ENCODE measurements at regions not wholly inside any gene's neighbourhood (a gene's known extent, or its start where the extent isn't known, plus 50 kb on each side); places are given as distances from the start of the nearest gene placed in this dataset.

DNA sequence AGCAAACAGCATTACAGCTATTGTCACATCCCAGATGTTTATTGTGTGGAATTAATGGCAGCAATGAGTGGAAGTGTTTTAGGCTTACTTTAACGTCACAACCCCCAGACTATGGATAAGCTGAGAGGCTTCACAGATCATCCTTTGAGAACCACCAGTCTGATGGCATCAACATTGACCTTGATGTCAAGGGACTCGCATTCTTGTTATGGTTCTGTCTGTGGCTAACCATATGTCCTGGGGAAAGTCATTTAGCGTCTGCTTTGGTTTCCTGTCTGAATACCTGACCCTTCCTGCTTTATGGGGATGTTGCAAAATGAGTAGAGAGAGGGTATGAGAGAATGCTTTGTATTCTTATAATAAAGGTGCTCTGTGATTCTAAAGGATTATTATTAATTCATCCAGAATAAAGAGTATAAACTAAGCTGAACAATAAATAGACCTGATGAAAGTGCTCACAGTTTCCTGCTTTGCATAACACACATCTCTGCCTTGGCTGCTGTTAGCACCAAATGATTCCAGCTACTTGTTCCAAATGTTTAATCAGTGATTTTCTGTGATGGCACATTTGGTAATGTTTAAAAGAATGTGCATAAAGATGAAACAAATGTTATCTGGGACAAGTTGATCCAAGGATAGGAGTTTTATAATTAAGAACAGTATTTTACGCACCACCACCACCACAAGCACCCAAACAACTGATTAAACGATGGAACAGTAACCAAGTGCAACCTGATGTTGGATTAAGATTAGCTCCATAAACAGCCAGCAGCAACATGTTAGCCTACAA, 116.9 kb upstream of the LRIG3 start:
- no peak for DNase-seq

DNA sequence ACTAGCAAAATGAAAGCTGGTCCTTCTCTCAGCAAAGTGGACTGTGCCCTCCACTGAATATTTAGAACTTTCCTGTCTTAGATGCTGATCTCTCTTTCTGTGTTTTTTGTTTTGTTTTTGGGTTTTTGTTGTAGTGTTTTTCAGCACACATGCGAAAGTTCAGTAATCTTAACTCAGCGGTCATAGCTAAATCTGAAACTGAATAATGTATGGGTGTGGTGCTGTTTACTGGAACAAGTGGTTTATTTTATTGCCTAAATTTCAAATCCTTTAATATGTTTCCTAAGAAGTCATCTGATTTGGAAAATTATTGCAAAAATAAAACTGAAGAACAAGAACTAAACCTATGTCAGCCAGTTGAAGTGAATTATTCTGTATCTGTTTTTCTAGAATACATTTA, 116.0 kb upstream of the LRIG3 start:
- no peak for DNase-seq

DNA sequence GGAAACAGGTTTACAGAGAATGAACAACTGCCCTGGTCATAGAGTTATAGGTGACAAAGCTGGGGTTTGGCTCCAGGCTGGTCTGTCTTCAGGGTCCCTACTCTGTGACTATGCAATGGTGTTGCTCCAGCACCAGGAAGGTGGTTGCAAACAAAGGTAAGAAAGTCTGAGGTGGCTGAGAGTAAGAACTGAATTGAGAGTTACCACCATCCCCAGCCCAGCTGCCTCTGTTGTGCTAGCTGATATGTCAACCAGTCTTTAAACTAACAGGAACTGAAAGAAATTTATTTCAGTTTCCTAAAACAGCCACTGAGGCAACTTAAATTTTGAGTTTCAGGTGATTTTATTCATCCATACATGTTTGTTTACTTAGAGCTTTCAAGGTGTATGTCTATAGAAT, 111.0 kb upstream of the LRIG3 start:
- DNase-seq, result no peak

DNA sequence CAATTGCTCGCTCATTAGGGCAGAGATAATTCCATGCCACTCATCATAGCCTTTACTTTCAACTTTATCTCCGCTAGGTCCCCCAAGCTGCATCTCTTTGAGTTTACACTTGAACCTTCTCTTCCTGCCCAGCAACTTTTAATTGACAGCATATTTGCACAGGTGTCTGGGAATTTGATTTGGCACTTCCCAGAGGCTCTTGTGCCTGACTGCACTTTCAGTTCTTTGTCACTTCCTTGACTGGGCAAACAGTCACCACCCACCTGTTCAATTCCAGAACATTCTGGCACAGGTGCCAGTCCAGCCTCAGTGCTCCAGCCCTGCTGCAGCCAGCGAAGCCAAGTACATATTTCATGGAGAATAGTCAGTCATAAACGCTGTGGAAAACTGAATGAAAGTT, 110.1 kb upstream of the LRIG3 start:
- no peak for DNase-seq

DNA sequence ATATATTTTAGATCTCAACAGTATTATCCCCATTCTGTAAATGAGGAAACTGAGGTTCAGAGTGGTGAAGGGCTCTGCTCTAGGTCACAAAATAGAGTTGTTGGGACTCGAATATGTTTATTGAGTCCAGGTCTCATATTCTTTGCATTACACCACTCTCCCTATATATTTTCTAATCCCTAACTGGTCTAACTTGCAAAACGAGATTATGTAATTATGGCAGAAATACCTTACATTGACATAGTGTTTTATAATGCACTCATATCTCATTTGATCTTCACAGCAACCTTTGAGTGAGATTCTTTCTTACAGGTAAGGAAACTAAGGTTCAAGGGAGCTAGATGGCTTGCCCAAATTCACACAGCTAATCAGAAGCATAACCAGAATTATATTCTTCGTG, 106.9 kb upstream of the LRIG3 start:
- DNase-seq, result no peak

DNA sequence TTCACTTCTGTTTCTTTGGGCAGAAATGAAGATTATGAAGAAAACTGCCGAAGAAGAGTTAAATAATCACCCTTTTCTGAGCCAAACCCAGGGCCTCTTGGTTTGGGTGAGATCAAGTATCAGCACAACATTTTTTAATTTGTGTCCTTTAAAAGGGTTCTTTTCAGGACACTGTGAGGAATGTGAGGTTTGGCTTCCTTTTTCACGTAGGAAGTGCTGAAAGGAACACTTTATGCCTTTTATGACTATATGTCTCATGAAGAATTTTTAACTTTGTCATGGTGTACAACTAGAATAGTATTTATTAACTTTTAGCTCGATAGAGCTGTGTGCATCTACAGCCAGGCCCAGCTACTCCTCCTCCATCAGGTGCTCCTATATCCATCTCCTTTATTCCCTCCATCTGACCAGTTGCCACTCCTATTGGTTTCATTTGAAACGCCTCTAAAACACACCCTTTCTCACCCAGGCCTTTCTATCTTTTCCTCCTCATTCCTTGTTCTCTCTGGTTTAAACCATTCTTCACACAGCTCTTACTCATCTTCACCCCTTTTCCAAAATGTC, 103.6 kb upstream of the LRIG3 start:
- no peak for DNase-seq

DNA sequence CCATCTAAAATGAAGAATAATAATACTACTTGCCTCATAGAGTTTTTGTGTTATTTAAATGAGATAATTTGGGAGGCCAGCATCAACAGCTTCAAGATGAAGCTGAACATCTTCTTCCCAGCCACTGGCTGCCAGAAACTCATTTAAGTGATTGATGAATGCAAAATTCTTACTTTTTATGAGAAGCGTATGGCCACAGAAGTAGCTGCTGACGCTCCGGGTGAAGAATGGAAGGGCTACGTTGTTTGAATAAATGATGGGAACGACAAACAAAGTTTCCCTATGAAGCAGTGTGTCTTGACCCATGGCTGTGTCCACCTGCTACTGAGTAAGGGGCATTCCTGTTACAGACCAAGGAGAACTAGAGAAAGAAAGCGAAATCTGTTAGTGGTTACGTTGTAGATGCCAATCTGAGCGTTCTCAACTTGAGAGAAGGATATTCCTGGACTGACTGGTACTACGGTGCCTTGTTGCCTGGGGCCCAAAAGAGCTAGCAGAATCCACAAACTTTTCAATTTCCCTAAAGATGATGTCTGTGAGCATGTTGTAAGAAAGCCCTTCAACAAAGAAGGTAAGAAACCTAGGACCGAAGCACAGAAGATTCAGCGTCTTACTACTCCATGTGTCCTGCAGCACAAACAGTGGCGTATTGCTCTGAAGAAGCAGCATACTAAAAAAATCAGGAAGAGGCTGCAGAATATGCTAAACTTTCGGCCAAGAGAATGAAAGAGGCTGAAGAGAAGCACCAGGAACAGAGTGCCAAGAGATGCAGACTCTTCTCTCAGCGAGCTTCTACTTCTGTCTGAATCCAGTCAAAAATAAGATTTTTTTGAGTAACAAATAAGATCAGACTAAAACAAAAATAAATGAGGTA, 100.0 kb upstream of the LRIG3 start:
- no peak for DNase-seq

DNA sequence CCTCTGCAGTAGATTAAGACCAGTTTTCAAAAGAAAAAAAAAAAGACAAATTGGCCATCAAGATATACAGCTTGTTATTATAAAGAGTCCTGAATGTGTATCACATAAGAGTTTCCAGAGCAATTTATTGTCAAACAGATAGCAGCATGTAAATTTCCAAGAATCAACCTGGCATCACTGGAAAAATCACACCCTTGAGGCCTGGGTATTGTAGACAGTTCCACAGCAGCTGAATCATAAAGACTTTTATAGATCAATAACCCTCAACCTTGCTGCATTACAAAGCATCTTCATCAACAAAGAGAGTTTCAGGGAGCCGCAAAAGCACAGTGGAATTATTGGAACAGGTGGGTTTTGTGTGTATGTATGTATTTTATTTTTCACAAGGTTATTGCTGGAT, 94.6 kb upstream of the LRIG3 start:
- DNase-seq, result no peak

DNA sequence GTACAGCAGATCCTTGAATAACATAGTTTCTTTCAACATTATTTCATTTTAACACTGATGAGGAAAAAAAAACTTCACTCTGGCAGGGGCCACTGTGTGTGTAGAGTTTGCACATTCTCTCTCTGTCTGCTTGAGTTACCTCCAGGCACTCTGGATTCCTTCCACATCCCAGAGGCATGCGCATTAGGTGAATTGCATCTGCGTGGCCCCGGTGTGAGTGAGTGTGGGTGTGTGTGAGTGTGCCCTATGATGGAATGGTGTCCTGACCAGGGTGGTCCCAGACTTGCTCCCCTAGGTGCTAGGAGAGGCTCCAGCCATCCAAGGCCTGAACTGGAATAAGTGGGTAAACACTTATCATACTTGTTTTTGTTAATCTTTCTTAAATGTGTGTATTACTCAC, 90.6 kb upstream of the LRIG3 start:
- no peak for DNase-seq

DNA sequence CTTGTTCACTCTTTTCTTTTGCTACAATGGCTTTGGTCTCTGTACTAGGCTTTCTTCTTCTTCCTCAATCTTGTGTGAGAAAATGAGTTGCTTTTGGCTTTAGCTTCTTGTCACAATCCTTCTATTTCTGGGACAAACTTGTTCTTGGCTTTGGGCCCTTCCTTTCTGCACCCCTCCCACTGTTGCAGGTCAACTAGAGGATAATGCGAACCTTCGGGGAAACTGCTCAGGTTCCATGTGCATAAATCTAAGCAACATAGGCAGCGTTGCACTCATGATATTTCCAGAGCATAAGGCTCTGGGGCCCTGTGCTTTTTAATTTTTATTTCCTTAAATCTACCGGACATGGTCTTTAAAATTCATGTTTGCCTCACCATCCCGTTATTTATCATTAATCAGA, 89.8 kb upstream of the LRIG3 start:
- DNase-seq, result no peak

DNA sequence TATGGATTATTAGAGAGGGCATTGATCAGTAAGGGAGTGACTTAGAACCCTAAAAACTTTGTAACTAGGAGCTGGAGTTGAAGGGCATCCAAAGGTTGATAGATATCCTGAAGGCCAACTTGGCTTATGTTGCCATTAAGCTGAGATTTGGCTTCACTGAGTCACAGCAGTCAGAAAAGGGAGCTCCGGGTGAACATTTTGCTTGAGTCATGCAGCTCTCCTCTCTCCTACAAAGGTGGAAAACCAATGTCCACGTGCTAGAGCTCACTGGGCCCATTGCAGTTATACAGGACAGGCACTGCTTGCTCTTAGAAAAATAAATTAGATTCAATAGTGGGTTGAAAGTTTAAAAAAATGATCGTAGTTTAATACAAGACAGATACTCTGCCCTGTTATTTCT, 87.3 kb upstream of the LRIG3 start:
- no peak for DNase-seq

DNA sequence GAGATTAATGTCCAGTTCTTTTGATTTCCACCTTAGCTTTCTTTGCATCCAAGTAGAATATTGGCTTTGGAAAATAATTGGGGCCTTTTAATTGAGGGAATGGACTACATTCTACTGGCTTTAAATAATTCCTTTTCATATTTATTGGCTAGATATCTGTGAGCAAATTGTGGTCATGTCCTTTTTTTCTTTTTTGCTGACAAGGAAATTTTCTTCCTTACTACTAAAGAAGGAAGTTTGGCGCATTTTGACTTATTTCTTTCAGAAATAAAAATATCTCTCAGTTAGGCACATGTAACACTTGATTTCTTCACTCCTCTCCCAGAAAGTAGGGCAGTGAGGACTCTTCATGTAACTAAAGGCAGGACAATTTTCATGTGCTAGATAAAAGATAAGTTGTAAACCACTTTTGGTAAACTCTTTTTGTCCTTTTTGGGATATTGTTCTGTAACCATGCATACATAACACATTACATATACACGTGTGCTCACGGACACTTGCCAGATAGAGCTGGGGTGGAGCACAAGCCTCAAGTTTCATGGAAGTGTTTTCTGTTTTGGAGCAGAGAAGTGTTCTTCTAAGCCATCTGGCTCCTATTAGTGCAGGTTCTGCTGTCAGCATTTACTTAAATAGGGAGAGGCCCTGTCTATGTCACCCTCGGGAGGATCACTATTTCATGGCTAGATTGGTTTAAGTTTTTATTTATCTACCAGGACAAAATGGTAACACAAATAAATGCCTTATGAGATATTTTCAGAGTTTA, 85.1 kb upstream of the LRIG3 start:
- DNase-seq, result no peak

DNA sequence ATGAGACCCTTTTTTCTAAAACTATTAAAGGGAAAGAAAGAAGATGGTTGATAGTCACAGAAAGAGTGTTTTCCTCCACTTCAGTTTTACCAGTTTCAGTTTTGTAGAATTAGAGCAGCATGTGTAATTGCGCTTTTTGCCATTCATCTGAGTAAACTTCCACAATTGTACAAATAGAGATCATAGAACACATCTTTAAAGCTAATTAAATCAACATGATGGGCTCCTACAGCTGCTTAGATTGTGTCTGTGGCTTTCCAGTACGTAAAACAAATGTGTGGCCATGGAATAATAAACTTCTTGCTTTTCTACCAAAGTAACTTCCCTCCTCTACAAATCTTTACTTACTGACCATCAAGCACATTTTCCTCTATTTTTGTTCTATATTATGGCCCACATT, 84.2 kb upstream of the LRIG3 start:
- no peak for DNase-seq

DNA sequence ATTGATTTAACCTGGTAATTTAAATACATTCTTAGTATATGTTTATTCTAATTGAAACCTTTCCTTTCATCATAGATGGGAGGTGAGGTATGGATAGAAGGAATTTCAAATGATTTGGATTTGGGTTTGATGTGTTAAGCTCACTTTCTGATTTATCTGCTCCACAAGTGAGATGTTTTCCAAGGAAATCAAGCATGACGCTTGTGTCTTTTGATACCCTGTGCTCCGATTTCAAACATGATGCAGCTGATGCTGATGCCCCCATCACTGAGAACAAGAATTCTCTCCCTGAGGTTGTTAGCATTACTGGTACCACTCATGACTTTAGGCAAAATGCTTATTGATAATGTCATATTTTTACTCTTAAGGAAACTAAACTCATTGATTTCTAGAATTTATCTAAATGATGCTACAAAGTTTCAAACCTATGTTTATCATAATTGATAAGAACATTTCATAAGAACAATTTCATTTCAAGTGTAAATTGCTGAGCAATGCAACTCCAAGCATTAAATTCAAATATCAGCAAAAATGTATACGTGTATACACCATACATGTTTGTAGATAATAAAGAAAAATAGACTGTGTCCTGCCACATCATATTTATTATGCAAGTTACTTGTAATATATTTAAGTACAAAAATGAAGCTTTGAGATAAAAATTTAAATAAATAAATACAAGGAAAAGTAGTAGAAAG, 75.5 kb upstream of the LRIG3 start:
- no peak for DNase-seq

DNA sequence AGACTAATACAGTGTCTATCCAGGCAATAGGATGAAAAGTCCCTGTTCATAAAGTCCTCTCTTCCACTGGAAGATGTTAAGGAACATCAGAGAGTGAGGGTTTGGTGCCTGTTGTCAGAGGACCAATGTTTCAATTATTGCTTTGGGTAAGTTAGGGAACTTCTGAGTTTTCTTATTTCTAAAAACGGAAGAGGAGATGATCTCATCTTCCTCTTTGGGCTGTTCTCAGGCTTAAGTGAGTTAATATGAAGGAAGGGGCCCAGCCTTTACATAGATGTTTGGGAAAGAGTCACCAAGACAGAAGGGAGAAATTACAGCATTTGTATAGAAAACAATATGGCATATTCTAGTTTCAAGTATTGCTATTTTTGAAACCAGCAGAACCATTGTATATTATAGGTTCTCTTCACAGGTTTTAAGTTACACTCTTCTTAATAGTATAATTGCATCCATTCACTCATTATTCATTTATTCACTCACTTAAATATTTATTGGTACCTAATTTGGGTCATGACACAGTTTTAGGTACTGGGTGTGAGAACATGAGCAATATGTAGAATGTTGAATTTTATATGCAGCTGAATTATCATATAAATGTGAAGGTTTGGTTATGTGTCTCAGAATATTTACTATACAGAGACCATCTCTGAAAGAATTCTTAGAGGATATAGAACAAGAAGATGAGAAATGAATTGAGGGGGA, 68.5 kb upstream of the LRIG3 start:
- no peak for DNase-seq

DNA sequence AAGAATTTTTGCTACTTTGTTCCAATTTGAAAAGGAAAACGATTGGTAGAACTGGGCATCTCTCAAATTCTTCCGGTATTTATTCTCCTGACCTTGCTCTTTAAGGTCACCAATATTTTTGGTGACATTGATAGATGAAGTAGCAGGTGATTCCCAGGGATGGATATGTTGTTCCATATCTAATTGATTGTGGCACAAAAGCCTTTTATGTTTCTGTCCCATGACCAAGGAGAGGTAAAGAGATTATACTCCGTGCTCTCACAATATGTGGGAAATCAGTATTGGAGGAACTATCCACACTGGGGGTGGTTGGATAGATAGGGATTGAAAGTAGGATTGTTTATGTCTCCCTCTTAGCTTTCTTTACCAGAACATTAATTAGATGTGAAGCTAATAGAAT, 61.7 kb upstream of the LRIG3 start:
- no peak for DNase-seq

DNA sequence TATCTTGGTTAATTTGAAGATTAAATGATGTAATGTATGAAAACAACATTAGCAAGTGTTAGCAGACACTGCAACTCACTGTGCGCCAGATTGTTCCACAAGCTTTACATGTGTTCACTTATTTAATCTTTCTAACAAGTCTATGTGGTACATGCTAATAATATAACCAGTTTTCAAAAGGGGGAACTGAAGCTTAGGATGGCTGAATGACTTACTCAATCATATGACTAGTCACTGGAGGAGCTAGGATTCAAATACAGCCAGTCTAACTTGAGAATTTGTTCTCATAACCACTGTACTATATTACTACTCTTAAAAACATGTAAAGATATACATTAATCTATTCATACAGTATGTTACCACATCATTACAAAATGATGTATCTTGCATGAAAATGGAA, 60.5 kb upstream of the LRIG3 start:
- DNase-seq, result no peak

DNA sequence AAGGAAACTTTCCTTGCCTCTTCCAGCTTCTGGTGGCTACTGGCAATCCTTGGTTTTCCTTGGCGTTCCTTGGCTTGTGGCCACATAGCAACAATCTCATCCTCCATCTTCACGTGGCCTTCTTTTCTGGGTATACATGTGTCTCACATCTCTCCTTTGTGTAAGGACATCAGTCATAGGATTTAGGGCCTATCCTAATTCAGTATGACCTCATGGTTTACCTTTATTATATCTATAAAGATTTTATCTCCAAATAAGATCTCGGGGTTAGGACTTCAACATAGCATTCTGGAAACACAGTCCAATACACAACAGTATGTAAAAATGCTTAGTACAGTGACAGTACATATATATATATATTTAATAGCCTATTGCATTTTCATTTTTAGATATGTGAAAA, 58.4 kb upstream of the LRIG3 start:
- no peak for DNase-seq

DNA sequence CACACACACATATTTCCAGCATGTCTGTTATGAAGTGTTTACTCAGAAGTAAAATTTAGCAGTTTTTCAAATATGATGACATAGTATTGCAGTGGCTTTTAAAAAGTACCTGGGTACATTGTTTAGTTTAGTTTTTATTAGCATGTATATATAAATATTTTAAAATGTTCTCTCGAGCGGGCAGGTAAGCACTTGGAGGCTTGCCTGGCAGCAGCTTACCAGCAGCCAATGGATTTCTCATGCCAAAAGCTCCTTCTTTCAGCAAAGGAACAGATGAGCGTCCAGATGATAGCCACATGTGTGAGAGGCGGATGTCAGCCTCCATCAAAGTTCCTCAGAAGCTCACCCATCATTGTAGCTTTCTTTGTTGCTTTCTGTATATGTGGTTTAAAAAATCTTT, 57.2 kb upstream of the LRIG3 start:
- DNase-seq, result no peak

DNA sequence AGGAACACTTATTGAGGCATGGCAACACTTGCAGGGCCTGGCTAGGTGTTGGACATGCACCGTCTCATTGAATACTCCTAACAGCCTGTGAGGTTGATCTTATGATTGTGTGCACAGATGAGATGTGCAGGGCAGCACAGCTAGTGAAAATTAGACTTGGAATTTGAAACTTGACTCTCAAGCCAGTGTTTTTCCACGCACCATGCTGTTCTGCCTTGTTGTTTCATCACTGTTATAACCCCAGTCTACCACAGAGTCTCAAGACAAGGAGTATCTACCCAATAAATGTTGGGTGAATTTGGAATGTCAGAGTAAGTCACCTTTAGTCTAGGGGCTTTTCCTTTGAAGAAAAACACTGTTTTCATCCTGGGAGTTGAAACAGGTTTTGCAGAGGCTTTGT, 55.8 kb upstream of the LRIG3 start:
- DNase-seq, result no peak

Measured in stimulated activated CD4-positive, alpha-beta T cell treated with anti-CD3 and anti-CD28 coated beads, Interleukin-4, amount 100 ng/mL, for 1 hour (primary cell).